ENCODE measurements at regions not wholly inside any gene's neighbourhood (a gene's known extent, or its start where the extent isn't known, plus 50 kb on each side); places are given as distances from the start of the nearest gene placed in this dataset.

DNA sequence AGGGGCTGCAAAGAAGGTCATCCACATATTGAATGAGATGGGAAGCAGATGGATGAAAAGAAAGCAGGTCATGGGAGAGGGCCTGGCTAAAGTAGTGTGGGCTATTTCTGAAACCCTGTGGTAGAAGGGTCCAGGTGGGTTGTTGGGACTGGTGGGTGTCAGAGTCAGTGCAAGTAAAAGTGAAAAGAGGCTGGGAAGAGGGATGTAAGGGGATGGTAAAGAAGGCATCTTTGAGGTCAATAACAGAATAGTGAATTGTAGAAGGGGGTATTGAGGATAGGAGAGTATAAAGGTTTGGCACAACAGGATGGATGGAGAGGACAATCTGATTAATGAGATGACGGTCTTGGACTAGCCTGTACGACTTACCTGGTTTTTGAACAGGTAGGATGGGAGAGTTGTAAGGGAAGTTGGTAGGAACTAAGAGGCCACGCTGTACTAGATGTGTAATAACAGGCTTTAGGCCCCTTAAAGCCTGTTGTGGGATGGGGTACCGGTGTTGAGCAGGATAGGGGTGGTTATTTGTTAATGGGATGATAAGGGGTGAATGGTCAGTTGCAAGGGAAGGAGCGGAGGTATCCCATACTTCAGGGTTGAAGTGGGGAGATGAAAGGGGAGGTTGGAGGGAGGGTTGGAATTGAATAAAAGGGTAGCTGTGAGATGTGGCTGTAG, 748.9 kb upstream of the ADGRB3 start:
- TF ChIP-seq, protein P1, sequence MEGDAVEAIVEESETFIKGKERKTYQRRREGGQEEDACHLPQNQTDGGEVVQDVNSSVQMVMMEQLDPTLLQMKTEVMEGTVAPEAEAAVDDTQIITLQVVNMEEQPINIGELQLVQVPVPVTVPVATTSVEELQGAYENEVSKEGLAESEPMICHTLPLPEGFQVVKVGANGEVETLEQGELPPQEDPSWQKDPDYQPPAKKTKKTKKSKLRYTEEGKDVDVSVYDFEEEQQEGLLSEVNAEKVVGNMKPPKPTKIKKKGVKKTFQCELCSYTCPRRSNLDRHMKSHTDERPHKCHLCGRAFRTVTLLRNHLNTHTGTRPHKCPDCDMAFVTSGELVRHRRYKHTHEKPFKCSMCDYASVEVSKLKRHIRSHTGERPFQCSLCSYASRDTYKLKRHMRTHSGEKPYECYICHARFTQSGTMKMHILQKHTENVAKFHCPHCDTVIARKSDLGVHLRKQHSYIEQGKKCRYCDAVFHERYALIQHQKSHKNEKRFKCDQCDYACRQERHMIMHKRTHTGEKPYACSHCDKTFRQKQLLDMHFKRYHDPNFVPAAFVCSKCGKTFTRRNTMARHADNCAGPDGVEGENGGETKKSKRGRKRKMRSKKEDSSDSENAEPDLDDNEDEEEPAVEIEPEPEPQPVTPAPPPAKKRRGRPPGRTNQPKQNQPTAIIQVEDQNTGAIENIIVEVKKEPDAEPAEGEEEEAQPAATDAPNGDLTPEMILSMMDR (IDR thresholded peaks at IDR 0.05; ENCODE audit: extremely low read depth in 1 of 2, insufficient read depth in 1 of 2, low read depth in 1 of 2, low read length in 2 of 2): no peak
- TF ChIP-seq POLR2A (IDR thresholded peaks at IDR 0.05; ENCODE audit: low read depth, low read length) (no peak), POLR2AphosphoS5 (IDR thresholded peaks at IDR 0.05; ENCODE audit: insufficient read depth, low read depth, low read length) (no peak), EZH2 (IDR thresholded peaks at IDR 0.05; ENCODE audit: borderline replicate concordance, low read depth, low read length, severe bottlenecking) (no peak), MAX (IDR thresholded peaks at IDR 0.05; ENCODE audit: insufficient read depth, insufficient read length) (no peak), JUN (IDR thresholded peaks at IDR 0.05; ENCODE audit: borderline replicate concordance, insufficient read depth, insufficient read length, low read depth) (no peak), GATA2 (IDR thresholded peaks at IDR 0.05; ENCODE audit: insufficient read depth, insufficient read length, low read depth, low read length) (no peak), FOS (IDR thresholded peaks at IDR 0.05; ENCODE audit: borderline replicate concordance, insufficient read depth, low read length) (no peak)

Measured in endothelial cell of umbilical vein (primary cell).